Ascending aorta (tissue), 2 donors: ENCODE measurements at regions not wholly inside any gene's neighbourhood (a gene's known extent, or its start where the extent isn't known, plus 50 kb on each side); places are given as distances from the start of the nearest gene placed in this dataset.

ENCODE experiments used
- DNase-seq, 2 donors: peaks; one replicate each; pipeline ENCODE4 v3.0.0-alpha.2; 2019; ENCODE audit warnings: low spot score in 2 of 2
- H3K27ac ChIP-seq, 2 donors: fragments of 200-600 bp; sonication (generic); one replicate each; pipeline ENCODE4 v1.5.1; 2016 to 2017; ENCODE audit warnings: mild to moderate bottlenecking in 1 of 2
- H3K27me3 ChIP-seq: fragments of 200-600 bp; sonication (generic); one replicate; pipeline ENCODE4 v1.5.1; 2017
- H3K36me3 ChIP-seq, 2 donors: fragments of 200-600 bp; sonication (generic); one replicate each; pipeline ENCODE4 v1.5.1; 2016
- H3K4me1 ChIP-seq, 2 donors: fragments of 200-600 bp; sonication (generic); one replicate each; pipeline ENCODE4 v1.5.1; 2016 to 2017; ENCODE audit warnings: mild to moderate bottlenecking in 1 of 2
- H3K4me3 ChIP-seq, 2 donors: fragments of 200-600 bp; sonication (generic); one replicate each; pipeline ENCODE4 v1.5.1; 2016 to 2017; ENCODE audit warnings: mild to moderate bottlenecking in 1 of 2
- H3K9me3 ChIP-seq, 2 donors: fragments of 200-600 bp; sonication (generic); one replicate each; pipeline ENCODE4 v1.5.1; 2016
- intact Hi-C: fragments of 100-400 bp; cut with DNase I; formaldehyde crosslinking; loops from one replicate; pipeline ENCODE4 v1.15.1; 2023
- TF ChIP-seq, protein P1 (sequence below), 3 experiments: fragments of 200-600 bp in 2 of 3; fragments of 450-650 bp in 1 of 3; sonication (generic) in 2 of 3; IDR thresholded peaks; one replicate each; pipeline ENCODE4 v1.5.1; 2016 to 2019; ENCODE audit warnings: antibody characterized with exemption in 3 of 3, mild to moderate bottlenecking in 1 of 3, moderate library complexity in 1 of 3

DNA sequence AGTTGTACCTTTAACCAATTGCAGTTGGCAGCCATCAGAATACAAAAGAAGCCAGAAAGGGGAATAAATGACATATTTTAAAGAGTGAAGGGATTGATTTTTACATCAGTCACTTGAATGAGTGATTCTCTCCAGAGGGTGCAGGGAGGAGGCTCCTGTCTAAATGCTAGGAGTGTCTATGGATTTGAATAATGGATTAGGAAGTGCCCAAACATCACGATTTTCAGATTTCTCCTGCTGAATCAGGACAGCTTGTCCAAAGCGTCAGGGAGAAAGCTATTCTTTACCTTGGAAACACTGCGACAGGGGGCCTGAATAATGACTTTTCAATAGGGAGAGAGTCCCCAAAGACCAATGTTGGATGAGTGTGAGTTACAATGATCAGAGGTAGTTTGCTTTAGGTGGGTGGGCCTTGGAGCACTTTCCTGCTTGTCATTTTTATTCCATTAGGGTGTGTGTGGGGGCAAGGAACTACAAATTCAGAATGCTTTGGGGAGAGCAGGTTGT, 735.5 kb downstream of the KCNA4 start:
- H3K4me3 ChIP-seq, result no peak overlapping the region
- intact Hi-C loops, result no loop called here
- DNase-seq, result no peak
- TF ChIP-seq, protein P1, sequence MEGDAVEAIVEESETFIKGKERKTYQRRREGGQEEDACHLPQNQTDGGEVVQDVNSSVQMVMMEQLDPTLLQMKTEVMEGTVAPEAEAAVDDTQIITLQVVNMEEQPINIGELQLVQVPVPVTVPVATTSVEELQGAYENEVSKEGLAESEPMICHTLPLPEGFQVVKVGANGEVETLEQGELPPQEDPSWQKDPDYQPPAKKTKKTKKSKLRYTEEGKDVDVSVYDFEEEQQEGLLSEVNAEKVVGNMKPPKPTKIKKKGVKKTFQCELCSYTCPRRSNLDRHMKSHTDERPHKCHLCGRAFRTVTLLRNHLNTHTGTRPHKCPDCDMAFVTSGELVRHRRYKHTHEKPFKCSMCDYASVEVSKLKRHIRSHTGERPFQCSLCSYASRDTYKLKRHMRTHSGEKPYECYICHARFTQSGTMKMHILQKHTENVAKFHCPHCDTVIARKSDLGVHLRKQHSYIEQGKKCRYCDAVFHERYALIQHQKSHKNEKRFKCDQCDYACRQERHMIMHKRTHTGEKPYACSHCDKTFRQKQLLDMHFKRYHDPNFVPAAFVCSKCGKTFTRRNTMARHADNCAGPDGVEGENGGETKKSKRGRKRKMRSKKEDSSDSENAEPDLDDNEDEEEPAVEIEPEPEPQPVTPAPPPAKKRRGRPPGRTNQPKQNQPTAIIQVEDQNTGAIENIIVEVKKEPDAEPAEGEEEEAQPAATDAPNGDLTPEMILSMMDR (IDR thresholded peaks at IDR 0.05), result no peak
- H3K9me3 ChIP-seq, result no peaks in the 10 kb centered on the region
- H3K4me1 ChIP-seq, result no peaks in the 10 kb centered on the region
- no peaks in the 10 kb centered on the region for H3K36me3 ChIP-seq
- no peak overlapping the region for H3K27ac ChIP-seq
- no peaks in the 10 kb centered on the region for H3K27me3 ChIP-seq

DNA sequence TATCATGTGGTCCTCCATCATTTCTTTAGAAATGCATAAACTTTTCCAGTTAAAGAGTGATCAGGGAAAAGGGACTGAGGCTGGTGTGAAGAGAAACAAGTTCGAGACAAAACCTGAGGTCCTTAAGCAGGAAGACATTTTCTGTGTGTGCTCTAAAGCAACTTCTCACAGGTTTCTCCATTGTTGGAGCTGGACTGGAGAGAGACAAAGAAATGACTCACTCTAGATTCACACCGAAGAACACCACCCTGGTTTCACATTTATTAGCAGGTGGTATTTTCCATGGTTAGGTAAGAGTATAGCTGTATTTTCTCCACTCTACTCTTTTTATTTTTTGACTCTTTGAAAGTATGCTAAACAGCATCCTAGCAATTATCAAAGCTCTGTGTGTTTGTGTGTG, 736.4 kb downstream of the KCNA4 start:
- intact Hi-C loops, result no loop called here
- DNase-seq, result no peak
- Histone ChIP-seq H3K9me3 (no peaks in the 10 kb centered on the region), H3K36me3 (no peaks in the 10 kb centered on the region), H3K27me3 (no peaks in the 10 kb centered on the region), H3K4me3 (no peak overlapping the region), H3K4me1 (no peaks in the 10 kb centered on the region), H3K27ac (no peak overlapping the region)
- TF ChIP-seq, protein P1 (IDR thresholded peaks at IDR 0.05), result no peak

DNA sequence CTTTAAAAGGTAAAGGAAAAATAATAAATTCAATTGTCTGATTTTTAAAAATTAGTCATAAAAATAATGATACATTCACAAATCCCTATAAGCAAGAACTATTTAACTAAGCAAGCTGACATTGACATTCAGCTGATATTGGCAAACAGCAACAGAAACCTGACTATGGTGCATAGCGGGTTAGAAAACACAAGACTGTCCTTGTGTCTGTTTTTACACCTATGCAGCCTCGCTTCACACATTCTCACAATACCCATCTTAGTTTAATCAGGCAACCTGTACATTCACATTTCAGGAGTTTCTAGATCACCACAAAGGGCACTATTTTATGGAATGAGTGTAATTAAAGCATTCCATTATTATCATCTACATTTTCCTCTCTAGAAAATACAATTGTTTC, 737.1 kb downstream of the KCNA4 start:
- Histone ChIP-seq H3K9me3 (no peaks in the 10 kb centered on the region), H3K27ac (no peak overlapping the region), H3K4me1 (no peaks in the 10 kb centered on the region), H3K4me3 (no peak overlapping the region), H3K36me3 (no peaks in the 10 kb centered on the region), H3K27me3 (no peaks in the 10 kb centered on the region)
- intact Hi-C loops, result no loop called here
- no peak for DNase-seq
- TF ChIP-seq, protein P1 (IDR thresholded peaks at IDR 0.05), result no peak

DNA sequence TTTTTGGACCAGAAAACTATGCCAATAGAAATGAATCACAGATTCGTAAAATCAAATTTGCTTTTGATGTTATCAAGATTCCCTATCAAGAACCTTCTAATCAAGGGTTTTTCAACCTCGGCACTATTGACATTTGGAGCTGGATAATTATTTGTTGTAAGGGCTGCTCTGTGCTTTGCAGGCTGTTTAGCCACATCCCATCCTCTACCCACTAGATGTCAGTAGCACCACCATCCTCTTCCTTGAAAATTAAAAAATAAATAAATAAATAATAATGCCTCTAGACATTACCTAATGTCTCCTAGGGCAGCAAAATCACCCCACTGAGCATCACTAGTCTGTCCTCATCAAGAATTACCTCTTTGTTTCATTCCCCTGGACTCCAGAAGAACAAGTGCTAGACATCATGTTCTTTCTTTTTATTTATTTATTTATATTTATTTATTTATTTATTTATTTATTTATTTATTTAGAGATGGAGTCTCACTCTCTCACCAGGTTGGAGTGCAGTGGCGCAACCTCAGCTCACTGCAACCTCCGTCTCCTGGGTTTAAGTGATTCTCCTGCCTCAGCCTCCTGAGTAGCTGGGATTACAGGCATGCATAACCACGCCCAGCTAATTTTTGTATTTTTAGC, 744.7 kb downstream of the KCNA4 start:
- no peaks in the 10 kb centered on the region for H3K36me3 ChIP-seq
- H3K9me3 ChIP-seq, result no peaks in the 10 kb centered on the region
- H3K4me1 ChIP-seq, result no peaks in the 10 kb centered on the region
- no peaks in the 10 kb centered on the region for H3K27me3 ChIP-seq
- DNase-seq, result no peak
- H3K27ac ChIP-seq, result no peak overlapping the region
- H3K4me3 ChIP-seq, result no peak overlapping the region
- TF ChIP-seq, protein P1 (IDR thresholded peaks at IDR 0.05), result no peak
- intact Hi-C loops, result loop anchor here (5.0 kb wide), 1 partner anchor 55 kb away; no protein-coding TSS in a partner anchor

DNA sequence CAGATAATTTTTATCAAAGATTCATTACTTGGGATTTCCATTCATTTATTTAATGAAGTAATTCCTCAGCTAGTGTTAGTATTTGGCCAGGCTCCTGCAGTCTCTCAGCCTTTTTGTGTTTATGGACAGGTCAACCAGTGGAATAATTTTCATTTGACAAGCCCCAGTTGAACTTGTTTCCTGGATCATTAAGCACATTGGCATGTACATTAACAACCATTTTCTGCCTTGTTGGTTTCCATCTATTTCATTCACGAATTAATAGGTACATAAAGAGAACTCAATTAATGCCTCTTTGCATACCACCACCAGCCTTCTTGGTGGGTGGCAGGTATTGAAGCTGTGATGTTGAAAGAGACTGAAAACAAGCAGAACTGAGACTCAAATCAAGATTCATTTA, 745.2 kb downstream of the KCNA4 start:
- no peak for DNase-seq
- no peaks in the 10 kb centered on the region for H3K9me3 ChIP-seq
- no peak overlapping the region for H3K4me3 ChIP-seq
- H3K4me1 ChIP-seq, result no peaks in the 10 kb centered on the region
- intact Hi-C loops, result loop anchor here (5.0 kb wide), 1 partner anchor 56 kb away; no protein-coding TSS in a partner anchor
- no peaks in the 10 kb centered on the region for H3K36me3 ChIP-seq
- TF ChIP-seq, protein P1 (IDR thresholded peaks at IDR 0.05), result no peak
- H3K27ac ChIP-seq, result no peak overlapping the region
- H3K27me3 ChIP-seq, result no peaks in the 10 kb centered on the region
